ENCODE measurements at regions not wholly inside any gene's neighbourhood (a gene's known extent, or its start where the extent isn't known, plus 50 kb on each side); places are given as distances from the start of the nearest gene placed in this dataset.
A peak's percentile ranks its signal among the peaks of the same experiment; 100 is the strongest.

DNA sequence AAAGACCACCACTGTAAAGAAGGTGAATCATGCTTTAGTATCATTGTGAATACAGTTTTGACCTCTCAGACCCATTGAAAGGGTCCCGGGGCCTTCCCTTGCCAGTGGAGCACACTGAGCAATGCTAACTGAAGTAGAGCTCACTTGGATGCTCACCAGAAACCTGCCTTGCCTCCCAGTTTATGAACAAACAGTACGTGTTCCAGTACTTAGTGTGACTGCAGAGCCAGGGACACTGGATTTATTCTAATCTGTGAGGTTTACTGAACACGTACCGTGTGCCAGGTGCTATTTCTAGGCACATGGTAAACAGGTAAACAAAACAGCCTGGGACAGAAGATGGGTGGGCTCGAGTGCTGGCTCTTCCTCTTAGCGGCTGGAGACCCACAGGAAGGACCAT lies 79.6 kb downstream of the FOXL1 start:
- Histone ChIP-seq H3K27ac (no peak overlapping the region), H3K9me3 (no peaks in the 10 kb centered on the region), H3K27me3 (no peaks in the 10 kb centered on the region), H3K4me1 (peaks cover 0 to 24% (median 5%) of the 10 kb centered on the region in 4 donors), H3K36me3 (no peaks in the 10 kb centered on the region), H3K4me3 (no peak overlapping the region)
- no peak for DNase-seq
- TF ChIP-seq, protein P1, sequence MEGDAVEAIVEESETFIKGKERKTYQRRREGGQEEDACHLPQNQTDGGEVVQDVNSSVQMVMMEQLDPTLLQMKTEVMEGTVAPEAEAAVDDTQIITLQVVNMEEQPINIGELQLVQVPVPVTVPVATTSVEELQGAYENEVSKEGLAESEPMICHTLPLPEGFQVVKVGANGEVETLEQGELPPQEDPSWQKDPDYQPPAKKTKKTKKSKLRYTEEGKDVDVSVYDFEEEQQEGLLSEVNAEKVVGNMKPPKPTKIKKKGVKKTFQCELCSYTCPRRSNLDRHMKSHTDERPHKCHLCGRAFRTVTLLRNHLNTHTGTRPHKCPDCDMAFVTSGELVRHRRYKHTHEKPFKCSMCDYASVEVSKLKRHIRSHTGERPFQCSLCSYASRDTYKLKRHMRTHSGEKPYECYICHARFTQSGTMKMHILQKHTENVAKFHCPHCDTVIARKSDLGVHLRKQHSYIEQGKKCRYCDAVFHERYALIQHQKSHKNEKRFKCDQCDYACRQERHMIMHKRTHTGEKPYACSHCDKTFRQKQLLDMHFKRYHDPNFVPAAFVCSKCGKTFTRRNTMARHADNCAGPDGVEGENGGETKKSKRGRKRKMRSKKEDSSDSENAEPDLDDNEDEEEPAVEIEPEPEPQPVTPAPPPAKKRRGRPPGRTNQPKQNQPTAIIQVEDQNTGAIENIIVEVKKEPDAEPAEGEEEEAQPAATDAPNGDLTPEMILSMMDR (IDR thresholded peaks at IDR 0.05): no peak
- intact Hi-C loops (cut with DNase I; ENCODE audit: low total_unique reads): no loop called here

DNA sequence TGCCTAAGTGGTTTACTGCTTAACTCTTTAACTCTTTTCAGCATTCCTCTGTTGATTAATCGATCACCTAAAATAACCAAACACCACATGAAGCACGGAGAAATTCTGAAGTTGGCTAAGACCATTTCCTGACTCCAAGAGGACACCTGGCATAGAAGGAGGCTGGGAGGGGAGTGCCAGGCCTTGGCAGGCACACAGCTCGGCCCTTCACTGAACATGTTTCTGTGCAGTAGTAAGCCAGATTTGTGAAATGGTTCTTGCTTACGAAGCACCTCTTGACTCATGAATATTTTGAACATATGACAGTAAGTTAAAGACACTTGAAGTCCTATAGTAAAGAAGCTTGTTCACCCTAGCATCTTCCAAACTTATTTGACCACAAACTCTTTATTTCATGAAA lies 82.3 kb downstream of the FOXL1 start:
- peaks cover 0 to 4% (median 0%) of the 10 kb centered on the region in 3 donors for H3K9me3 ChIP-seq
- H3K4me1 ChIP-seq: peaks cover 0 to 35% (median 15%) of the 10 kb centered on the region in 4 donors
- no peak overlapping the region for H3K27ac ChIP-seq
- no peaks in the 10 kb centered on the region for H3K27me3 ChIP-seq
- TF ChIP-seq, protein P1 (IDR thresholded peaks at IDR 0.05): no peak
- no peaks in the 10 kb centered on the region for H3K36me3 ChIP-seq
- H3K4me3 ChIP-seq: no peak overlapping the region
- peak in 1 of 2 donors; percentile 43 for DNase-seq
- intact Hi-C loops (cut with DNase I; ENCODE audit: low total_unique reads): no loop called here

DNA sequence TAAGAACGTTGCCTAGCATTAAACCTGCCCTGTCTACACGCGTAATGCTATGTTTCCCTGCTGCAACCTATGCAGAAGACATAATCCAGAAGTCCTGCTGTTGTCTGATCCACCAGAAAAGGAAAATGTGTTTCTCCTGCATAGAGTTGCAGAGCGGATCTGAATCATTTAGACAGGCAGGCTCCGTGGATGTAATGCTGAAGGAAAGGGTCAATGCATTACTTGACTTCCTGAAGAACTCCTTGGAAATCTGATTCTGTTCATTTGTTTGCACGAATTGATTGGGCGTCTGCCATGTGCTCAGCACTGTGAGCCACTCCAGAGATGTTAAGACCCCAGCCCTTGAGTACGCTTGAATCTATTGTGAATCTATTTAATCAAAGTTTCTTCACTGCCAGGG lies 83.4 kb downstream of the FOXL1 start:
- Histone ChIP-seq H3K27me3 (no peaks in the 10 kb centered on the region), H3K4me1 (peaks cover 0 to 38% (median 15%) of the 10 kb centered on the region in 4 donors), H3K36me3 (no peaks in the 10 kb centered on the region), H3K4me3 (no peak overlapping the region), H3K9me3 (peaks cover 0 to 4% (median 0%) of the 10 kb centered on the region in 3 donors), H3K27ac (no peak overlapping the region)
- no peak for DNase-seq
- TF ChIP-seq, protein P1 (IDR thresholded peaks at IDR 0.05): no peak
- intact Hi-C loops (cut with DNase I; ENCODE audit: low total_unique reads): no loop called here

DNA sequence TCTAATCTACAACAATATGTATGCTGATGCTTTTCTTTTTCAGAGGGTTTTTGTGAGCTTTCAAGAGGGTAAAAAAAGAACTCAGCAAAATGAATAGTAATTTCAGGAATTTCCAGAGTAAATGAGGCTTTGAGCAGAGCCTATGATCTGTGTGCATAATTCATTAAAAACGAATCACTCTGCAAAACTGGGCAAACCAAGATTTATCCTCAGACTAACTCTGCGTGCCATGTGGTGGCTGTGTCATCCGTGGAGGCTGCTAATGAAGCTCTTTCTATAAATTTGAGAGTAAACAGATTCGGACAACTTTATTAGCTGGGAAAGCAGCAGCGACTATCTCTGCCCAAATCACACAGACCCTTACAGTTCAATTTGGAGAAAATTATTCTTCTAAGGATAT lies 83.8 kb downstream of the FOXL1 start:
- TF ChIP-seq, protein P1 (IDR thresholded peaks at IDR 0.05): no peak
- H3K27me3 ChIP-seq: no peaks in the 10 kb centered on the region
- intact Hi-C loops (cut with DNase I; ENCODE audit: low total_unique reads): no loop called here
- H3K27ac ChIP-seq: no peak overlapping the region
- peaks cover 0 to 42% (median 15%) of the 10 kb centered on the region in 4 donors for H3K4me1 ChIP-seq
- H3K9me3 ChIP-seq: peaks cover 0 to 4% (median 0%) of the 10 kb centered on the region in 3 donors
- no peak for DNase-seq
- H3K4me3 ChIP-seq: no peak overlapping the region
- no peaks in the 10 kb centered on the region for H3K36me3 ChIP-seq

DNA sequence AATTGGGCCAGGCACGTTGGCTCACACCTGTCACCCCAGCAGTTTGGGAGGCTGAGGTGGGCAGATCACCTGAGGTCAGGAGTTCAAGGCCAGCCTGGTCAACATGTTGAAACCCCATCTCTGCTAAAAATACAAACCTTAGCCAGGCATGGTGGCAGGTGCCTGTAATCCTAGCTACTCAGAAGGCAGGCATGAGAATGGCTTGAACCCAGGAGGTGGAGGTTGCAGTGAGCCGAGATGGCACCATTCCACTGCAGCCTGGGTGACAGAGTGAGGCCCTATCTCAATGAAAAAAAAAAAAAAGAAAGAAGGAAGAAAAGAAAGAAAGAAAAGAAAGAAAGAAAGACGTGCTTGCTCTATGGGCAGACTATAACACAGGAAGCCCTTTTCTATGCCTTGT lies 84.4 kb downstream of the FOXL1 start:
- DNase-seq: no peak
- intact Hi-C loops (cut with DNase I; ENCODE audit: low total_unique reads): no loop called here
- no peak overlapping the region for H3K27ac ChIP-seq
- no peaks in the 10 kb centered on the region for H3K27me3 ChIP-seq
- H3K4me3 ChIP-seq: no peak overlapping the region
- no peaks in the 10 kb centered on the region for H3K36me3 ChIP-seq
- H3K9me3 ChIP-seq: peaks cover 0 to 4% (median 0%) of the 10 kb centered on the region in 3 donors
- H3K4me1 ChIP-seq: peaks cover 0 to 42% (median 15%) of the 10 kb centered on the region in 4 donors
- TF ChIP-seq, protein P1 (IDR thresholded peaks at IDR 0.05): no peak
